ENCODE measurements at regions not wholly inside any gene's neighbourhood (a gene's known extent, or its start where the extent isn't known, plus 50 kb on each side); places are given as distances from the start of the nearest gene placed in this dataset.

- no peaks in the 10 kb centered on the region for H3K36me3 Mint-ChIP-seq
- H3K4me1 Mint-ChIP-seq, result no peaks in the 10 kb centered on the region
- no peak overlapping the region for H3K4me3 Mint-ChIP-seq
- peaks cover 2% of the 10 kb centered on the region for H3K9me3 Mint-ChIP-seq
- H3K27ac Mint-ChIP-seq, result no peak overlapping the region
- ATAC-seq, result no peak
- peaks cover 7% of the 10 kb centered on the region for H3K27me3 Mint-ChIP-seq
These were observed 63.6 kb downstream of the NUDT12 start for GRCh38 chr5:103498800-103499551.

GRCh38 chr5:103498211-103498610 is 64.4 kb downstream of the NUDT12 start:
- no peak for ATAC-seq
- H3K27me3 Mint-ChIP-seq, result peaks cover 7% of the 10 kb centered on the region
- no peak overlapping the region for H3K27ac Mint-ChIP-seq
- H3K36me3 Mint-ChIP-seq, result no peaks in the 10 kb centered on the region
- H3K9me3 Mint-ChIP-seq, result peaks cover 2% of the 10 kb centered on the region
- no peaks in the 10 kb centered on the region for H3K4me1 Mint-ChIP-seq
- H3K4me3 Mint-ChIP-seq, result no peak overlapping the region

- Mint-ChIP-seq H3K4me1 (no peaks in the 10 kb centered on the region), H3K27me3 (peaks cover 7% of the 10 kb centered on the region), H3K9me3 (peaks cover 2% of the 10 kb centered on the region)
These were observed 64.8 kb downstream of the NUDT12 start for GRCh38 chr5:103497781-103498180.

GRCh38 chr5:103490030-103490739 is 72.4 kb downstream of the NUDT12 start:
- no peak overlapping the region for H3K27ac Mint-ChIP-seq
- no peaks in the 10 kb centered on the region for H3K4me1 Mint-ChIP-seq
- H3K36me3 Mint-ChIP-seq, result no peaks in the 10 kb centered on the region
- H3K27me3 Mint-ChIP-seq, result peaks cover 4% of the 10 kb centered on the region
- no peak for ATAC-seq
- no peak overlapping the region for H3K4me3 Mint-ChIP-seq
- H3K9me3 Mint-ChIP-seq, result peaks cover 2% of the 10 kb centered on the region

More at GRCh38 chr5:103497781-103498180, 64.8 kb downstream of the NUDT12 start:
- no peaks in the 10 kb centered on the region for H3K36me3 Mint-ChIP-seq
- no peak overlapping the region for H3K4me3 Mint-ChIP-seq
- no peak for ATAC-seq
- H3K27ac Mint-ChIP-seq, result no peak overlapping the region

GRCh38 chr5:103489307-103489706 is 73.3 kb downstream of the NUDT12 start:
- ATAC-seq, result no peak
- Mint-ChIP-seq H3K4me3 (no peak overlapping the region), H3K9me3 (no peaks in the 10 kb centered on the region), H3K4me1 (no peaks in the 10 kb centered on the region), H3K27me3 (no peaks in the 10 kb centered on the region), H3K27ac (no peak overlapping the region), H3K36me3 (no peaks in the 10 kb centered on the region)

GRCh38 chr5:103487822-103488493 is 74.6 kb downstream of the NUDT12 start:
- no peak for ATAC-seq
- H3K4me1 Mint-ChIP-seq, result no peaks in the 10 kb centered on the region
- H3K27me3 Mint-ChIP-seq, result no peaks in the 10 kb centered on the region
- H3K36me3 Mint-ChIP-seq, result no peaks in the 10 kb centered on the region
- H3K9me3 Mint-ChIP-seq, result no peaks in the 10 kb centered on the region
- no peak overlapping the region for H3K27ac Mint-ChIP-seq
- no peak overlapping the region for H3K4me3 Mint-ChIP-seq

GRCh38 chr5:103487218-103487617 is 75.4 kb downstream of the NUDT12 start:
- H3K9me3 Mint-ChIP-seq, result no peaks in the 10 kb centered on the region
- H3K27me3 Mint-ChIP-seq, result no peaks in the 10 kb centered on the region
- ATAC-seq, result no peak
- H3K4me3 Mint-ChIP-seq, result no peak overlapping the region
- no peaks in the 10 kb centered on the region for H3K36me3 Mint-ChIP-seq
- H3K4me1 Mint-ChIP-seq, result no peaks in the 10 kb centered on the region
- H3K27ac Mint-ChIP-seq, result no peak overlapping the region

GRCh38 chr5:103486739-103487138 is 75.8 kb downstream of the NUDT12 start:
- Mint-ChIP-seq H3K27ac (no peak overlapping the region), H3K4me3 (no peak overlapping the region), H3K9me3 (no peaks in the 10 kb centered on the region), H3K36me3 (no peaks in the 10 kb centered on the region), H3K27me3 (no peaks in the 10 kb centered on the region), H3K4me1 (no peaks in the 10 kb centered on the region)
- ATAC-seq, result no peak

GRCh38 chr5:103480246-103480645 is 82.3 kb downstream of the NUDT12 start:
- Mint-ChIP-seq H3K27ac (no peak overlapping the region), H3K4me1 (no peaks in the 10 kb centered on the region), H3K9me3 (no peaks in the 10 kb centered on the region), H3K27me3 (no peaks in the 10 kb centered on the region), H3K36me3 (no peaks in the 10 kb centered on the region), H3K4me3 (no peak overlapping the region)
- ATAC-seq, result no peak

- Mint-ChIP-seq H3K27me3 (no peaks in the 10 kb centered on the region), H3K4me1 (no peaks in the 10 kb centered on the region), H3K4me3 (no peak overlapping the region), H3K36me3 (no peaks in the 10 kb centered on the region), H3K27ac (no peak overlapping the region), H3K9me3 (no peaks in the 10 kb centered on the region)
- no peak for ATAC-seq
These were observed 84.9 kb downstream of the NUDT12 start for GRCh38 chr5:103477678-103478077.

GRCh38 chr5:103476811-103477210 is 85.8 kb downstream of the NUDT12 start:
- Mint-ChIP-seq H3K27ac (no peak overlapping the region), H3K4me3 (no peak overlapping the region), H3K36me3 (no peaks in the 10 kb centered on the region), H3K27me3 (no peaks in the 10 kb centered on the region), H3K4me1 (no peaks in the 10 kb centered on the region), H3K9me3 (no peaks in the 10 kb centered on the region)
- no peak for ATAC-seq

GRCh38 chr5:103475629-103476240 is 86.9 kb downstream of the NUDT12 start:
- Mint-ChIP-seq H3K27me3 (no peaks in the 10 kb centered on the region), H3K4me3 (no peak overlapping the region), H3K36me3 (no peaks in the 10 kb centered on the region), H3K27ac (no peak overlapping the region), H3K9me3 (no peaks in the 10 kb centered on the region), H3K4me1 (no peaks in the 10 kb centered on the region)
- ATAC-seq, result no peak

- H3K9me3 Mint-ChIP-seq, result no peaks in the 10 kb centered on the region
These were observed 87.9 kb downstream of the NUDT12 start for GRCh38 chr5:103474677-103475076.

GRCh38 chr5:103473725-103474124 is 88.9 kb downstream of the NUDT12 start:
- ATAC-seq, result no peak
- H3K36me3 Mint-ChIP-seq, result no peaks in the 10 kb centered on the region
- H3K27me3 Mint-ChIP-seq, result no peaks in the 10 kb centered on the region
- no peak overlapping the region for H3K4me3 Mint-ChIP-seq
- no peaks in the 10 kb centered on the region for H3K4me1 Mint-ChIP-seq
- H3K27ac Mint-ChIP-seq, result no peak overlapping the region
- no peaks in the 10 kb centered on the region for H3K9me3 Mint-ChIP-seq

More at GRCh38 chr5:103474677-103475076, 87.9 kb downstream of the NUDT12 start:
- ATAC-seq, result no peak
- Mint-ChIP-seq H3K27me3 (no peaks in the 10 kb centered on the region), H3K4me3 (no peak overlapping the region), H3K4me1 (no peaks in the 10 kb centered on the region), H3K27ac (no peak overlapping the region), H3K36me3 (no peaks in the 10 kb centered on the region)

- Mint-ChIP-seq H3K4me1 (no peaks in the 10 kb centered on the region), H3K4me3 (no peak overlapping the region), H3K9me3 (no peaks in the 10 kb centered on the region), H3K36me3 (no peaks in the 10 kb centered on the region), H3K27ac (no peak overlapping the region), H3K27me3 (no peaks in the 10 kb centered on the region)
- no peak for ATAC-seq
These were observed 89.8 kb downstream of the NUDT12 start for GRCh38 chr5:103472830-103473229.
